Neutrophil (primary cell): ENCODE measurements at regions not wholly inside any gene's neighbourhood (a gene's known extent, or its start where the extent isn't known, plus 50 kb on each side); places are given as distances from the start of the nearest gene placed in this dataset.

Experiments
- H3K27ac ChIP-seq: fragments of 200-600 bp; sonication (generic); 2 replicates; pipeline ENCODE4 v1.5.1; 2016; ENCODE audit warnings: mild to moderate bottlenecking, moderate library complexity
- H3K27me3 ChIP-seq: fragments of 200-600 bp; sonication (generic); 2 replicates; pipeline ENCODE4 v1.6.0; 2016; ENCODE audit warnings: mild to moderate bottlenecking
- H3K36me3 ChIP-seq: fragments of 200-600 bp; sonication (generic); 2 replicates; pipeline ENCODE4 v1.5.1; 2017
- H3K4me1 ChIP-seq, 2 experiments: fragments of 200-600 bp in 1 of 2; sonication (generic) in 1 of 2; 1 replicate in 1 of 2; 2 replicates in 1 of 2; pipeline versions ENCODE4 v1.5.1 to v1.6.1; 2013 to 2016; ENCODE audit warnings: low read depth in 1 of 2, low read length in 1 of 2, mild to moderate bottlenecking in 1 of 2, moderate library complexity in 1 of 2; ENCODE audit not compliant: control insufficient read depth in 1 of 2, insufficient read depth in 1 of 2
- H3K4me3 ChIP-seq, 2 experiments: fragments of 200-600 bp in 1 of 2; sonication (generic) in 1 of 2; 1 replicate in 1 of 2; 2 replicates in 1 of 2; pipeline ENCODE4 v1.5.1; 2013 to 2016; ENCODE audit warnings: low read depth in 1 of 2, low read length in 1 of 2, mild to moderate bottlenecking in 1 of 2, moderate library complexity in 1 of 2
- H3K9me3 ChIP-seq: fragments of 200-600 bp; sonication (generic); 2 replicates; pipeline ENCODE4 v1.5.1; 2016
- CTCF ChIP-seq: fragments of 200-600 bp; sonication (generic); IDR thresholded peaks from 2 replicates; pipeline ENCODE4 v1.5.1; 2016; ENCODE audit warnings: antibody characterized with exemption

GRCh38 chr9:106716820-106717219 is 146.1 kb upstream of the ZNF462 start:
- Histone ChIP-seq H3K36me3 (no peaks in the 10 kb centered on the region), H3K27me3 (no peaks in the 10 kb centered on the region), H3K9me3 (no peaks in the 10 kb centered on the region), H3K4me1 (no peaks in the 10 kb centered on the region), H3K27ac (no peak overlapping the region), H3K4me3 (no peak overlapping the region)
- no peak for TF ChIP-seq CTCF

GRCh38 chr9:106717686-106718085 is 145.3 kb upstream of the ZNF462 start:
- no peaks in the 10 kb centered on the region for H3K27me3 ChIP-seq
- no peaks in the 10 kb centered on the region for H3K4me1 ChIP-seq
- no peak overlapping the region for H3K27ac ChIP-seq
- H3K4me3 ChIP-seq = no peak overlapping the region
- H3K9me3 ChIP-seq = no peaks in the 10 kb centered on the region
- H3K36me3 ChIP-seq = no peaks in the 10 kb centered on the region
- no peak for TF ChIP-seq CTCF

GRCh38 chr9:106718936-106719335 is 144.0 kb upstream of the ZNF462 start:
- Histone ChIP-seq H3K36me3 (no peaks in the 10 kb centered on the region), H3K9me3 (no peaks in the 10 kb centered on the region), H3K4me1 (no peaks in the 10 kb centered on the region), H3K4me3 (no peak overlapping the region), H3K27me3 (no peaks in the 10 kb centered on the region), H3K27ac (no peak overlapping the region)
- TF ChIP-seq CTCF = no peak

- H3K9me3 ChIP-seq = no peaks in the 10 kb centered on the region
- H3K27ac ChIP-seq = no peak overlapping the region
- TF ChIP-seq CTCF = no peak
- no peak overlapping the region for H3K4me3 ChIP-seq
- no peaks in the 10 kb centered on the region for H3K27me3 ChIP-seq
- H3K4me1 ChIP-seq = no peaks in the 10 kb centered on the region
- H3K36me3 ChIP-seq = no peaks in the 10 kb centered on the region
Measured at GRCh38 chr9:106722051-106722753, 140.8 kb upstream of the ZNF462 start.

GRCh38 chr9:106723926-106724325 is 139.0 kb upstream of the ZNF462 start:
- H3K4me3 ChIP-seq = no peak overlapping the region
- H3K36me3 ChIP-seq = no peaks in the 10 kb centered on the region
- no peaks in the 10 kb centered on the region for H3K27me3 ChIP-seq
- no peaks in the 10 kb centered on the region for H3K9me3 ChIP-seq
- TF ChIP-seq CTCF = no peak
- H3K4me1 ChIP-seq = no peaks in the 10 kb centered on the region
- no peak overlapping the region for H3K27ac ChIP-seq
